ENCODE measurements at regions not wholly inside any gene's neighbourhood (a gene's known extent, or its start where the extent isn't known, plus 50 kb on each side); places are given as distances from the start of the nearest gene placed in this dataset.

- no peak overlapping the region for H3K4me3 ChIP-seq (ENCODE audit: low read depth, low read length)
- DNase-seq (ENCODE audit: low read depth) = no peak
- TF ChIP-seq, protein P1, sequence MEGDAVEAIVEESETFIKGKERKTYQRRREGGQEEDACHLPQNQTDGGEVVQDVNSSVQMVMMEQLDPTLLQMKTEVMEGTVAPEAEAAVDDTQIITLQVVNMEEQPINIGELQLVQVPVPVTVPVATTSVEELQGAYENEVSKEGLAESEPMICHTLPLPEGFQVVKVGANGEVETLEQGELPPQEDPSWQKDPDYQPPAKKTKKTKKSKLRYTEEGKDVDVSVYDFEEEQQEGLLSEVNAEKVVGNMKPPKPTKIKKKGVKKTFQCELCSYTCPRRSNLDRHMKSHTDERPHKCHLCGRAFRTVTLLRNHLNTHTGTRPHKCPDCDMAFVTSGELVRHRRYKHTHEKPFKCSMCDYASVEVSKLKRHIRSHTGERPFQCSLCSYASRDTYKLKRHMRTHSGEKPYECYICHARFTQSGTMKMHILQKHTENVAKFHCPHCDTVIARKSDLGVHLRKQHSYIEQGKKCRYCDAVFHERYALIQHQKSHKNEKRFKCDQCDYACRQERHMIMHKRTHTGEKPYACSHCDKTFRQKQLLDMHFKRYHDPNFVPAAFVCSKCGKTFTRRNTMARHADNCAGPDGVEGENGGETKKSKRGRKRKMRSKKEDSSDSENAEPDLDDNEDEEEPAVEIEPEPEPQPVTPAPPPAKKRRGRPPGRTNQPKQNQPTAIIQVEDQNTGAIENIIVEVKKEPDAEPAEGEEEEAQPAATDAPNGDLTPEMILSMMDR (IDR thresholded peaks at IDR 0.05; ENCODE audit: control insufficient read depth, extremely low read depth, insufficient read depth) = no peak
Measured at GRCh38 chr14:104462651-104463630, 116.6 kb upstream of the C14orf180 start.

GRCh38 chr14:104464907-104465306 is 114.7 kb upstream of the C14orf180 start:
- DNase-seq (ENCODE audit: low read depth) = no peak

GRCh38 chr14:104465482-104466390 is 113.8 kb upstream of the C14orf180 start:
- DNase-seq (ENCODE audit: low read depth) = no peak
- H3K4me3 ChIP-seq (ENCODE audit: low read depth, low read length) = no peak overlapping the region

More at GRCh38 chr14:104464907-104465306, 114.7 kb upstream of the C14orf180 start:
- TF ChIP-seq, protein P1 (IDR thresholded peaks at IDR 0.05; ENCODE audit: control insufficient read depth, extremely low read depth, insufficient read depth) = no peak
- no peak overlapping the region for H3K4me3 ChIP-seq (ENCODE audit: low read depth, low read length)

GRCh38 chr14:104467236-104467635 is 112.3 kb upstream of the C14orf180 start:
- no peak for DNase-seq (ENCODE audit: low read depth)
- H3K4me3 ChIP-seq (ENCODE audit: low read depth, low read length) = no peak overlapping the region
- TF ChIP-seq, protein P1 (IDR thresholded peaks at IDR 0.05; ENCODE audit: control insufficient read depth, extremely low read depth, insufficient read depth) = no peak

More at GRCh38 chr14:104465482-104466390, 113.8 kb upstream of the C14orf180 start:
- TF ChIP-seq, protein P1 (IDR thresholded peaks at IDR 0.05; ENCODE audit: control insufficient read depth, extremely low read depth, insufficient read depth) = no peak

- TF ChIP-seq, protein P1 (IDR thresholded peaks at IDR 0.05; ENCODE audit: control insufficient read depth, extremely low read depth, insufficient read depth) = no peak
- no peak for DNase-seq (ENCODE audit: low read depth)
- no peak overlapping the region for H3K4me3 ChIP-seq (ENCODE audit: low read depth, low read length)
Measured at GRCh38 chr14:104467641-104468040, 111.9 kb upstream of the C14orf180 start.

DNA sequence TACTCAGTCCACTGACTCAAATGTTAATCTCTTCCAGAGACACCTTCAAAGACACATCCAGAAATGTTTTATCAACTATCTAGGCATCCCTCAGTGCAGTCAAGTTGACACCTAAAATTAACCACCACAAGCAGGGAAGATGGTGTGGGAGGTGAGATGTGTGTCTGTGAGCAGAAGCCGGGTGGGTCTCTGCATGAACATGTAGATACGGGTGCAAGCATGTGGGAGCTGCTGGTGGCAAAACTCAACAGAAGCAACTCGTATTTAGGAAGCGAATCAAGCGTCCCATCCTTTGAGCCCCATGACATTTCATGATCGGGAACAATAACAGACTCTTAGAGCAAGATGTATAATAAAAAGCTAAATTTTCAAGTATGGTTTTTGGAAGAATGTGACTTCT is 110.0 kb upstream of the C14orf180 start:
- TF ChIP-seq, protein P1 (IDR thresholded peaks at IDR 0.05; ENCODE audit: control insufficient read depth, extremely low read depth, insufficient read depth) = no peak
- DNase-seq (ENCODE audit: low read depth) = no peak
- H3K4me3 ChIP-seq (ENCODE audit: low read depth, low read length) = no peak overlapping the region

Measured in LNCaP clone FGC (cell line).